GM12872 (cell line): ENCODE measurements at regions not wholly inside any gene's neighbourhood (a gene's known extent, or its start where the extent isn't known, plus 50 kb on each side); places are given as distances from the start of the nearest gene placed in this dataset.

Experiments used
- TF ChIP-seq, protein P1 (sequence below): IDR thresholded peaks from 3 replicates; pipeline ENCODE4 v1.5.1; 2011; ENCODE audit warnings: low read depth, mild to moderate bottlenecking, low read length, moderate library complexity; ENCODE audit not compliant: insufficient read depth

DNA sequence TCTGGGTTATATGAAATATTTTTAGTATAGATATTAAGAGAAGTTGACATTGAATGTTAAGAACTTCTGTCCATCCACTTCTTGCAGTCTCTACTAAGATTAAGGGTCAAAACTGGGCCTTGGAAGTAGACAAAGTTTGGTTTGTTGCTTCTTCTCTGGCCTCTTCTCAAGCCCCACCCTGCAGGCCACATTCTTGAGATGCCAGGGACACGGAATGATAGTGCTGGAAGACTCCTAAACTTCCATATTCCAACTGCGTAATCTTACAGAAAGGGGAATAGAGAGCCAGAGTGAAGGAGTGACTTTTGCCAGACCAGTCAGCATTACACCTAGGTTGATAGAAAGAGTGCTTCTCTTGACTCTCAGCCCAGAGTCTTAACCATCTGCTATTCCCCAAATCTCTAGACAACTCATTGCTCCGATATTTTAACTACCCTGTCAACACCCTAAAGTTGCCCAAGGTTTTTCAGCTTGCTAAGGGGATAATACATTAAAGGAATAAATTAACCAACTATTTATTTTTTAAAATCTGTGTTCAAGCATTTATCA is 136.4 kb upstream of the SYN3 start:
- TF ChIP-seq, protein P1, sequence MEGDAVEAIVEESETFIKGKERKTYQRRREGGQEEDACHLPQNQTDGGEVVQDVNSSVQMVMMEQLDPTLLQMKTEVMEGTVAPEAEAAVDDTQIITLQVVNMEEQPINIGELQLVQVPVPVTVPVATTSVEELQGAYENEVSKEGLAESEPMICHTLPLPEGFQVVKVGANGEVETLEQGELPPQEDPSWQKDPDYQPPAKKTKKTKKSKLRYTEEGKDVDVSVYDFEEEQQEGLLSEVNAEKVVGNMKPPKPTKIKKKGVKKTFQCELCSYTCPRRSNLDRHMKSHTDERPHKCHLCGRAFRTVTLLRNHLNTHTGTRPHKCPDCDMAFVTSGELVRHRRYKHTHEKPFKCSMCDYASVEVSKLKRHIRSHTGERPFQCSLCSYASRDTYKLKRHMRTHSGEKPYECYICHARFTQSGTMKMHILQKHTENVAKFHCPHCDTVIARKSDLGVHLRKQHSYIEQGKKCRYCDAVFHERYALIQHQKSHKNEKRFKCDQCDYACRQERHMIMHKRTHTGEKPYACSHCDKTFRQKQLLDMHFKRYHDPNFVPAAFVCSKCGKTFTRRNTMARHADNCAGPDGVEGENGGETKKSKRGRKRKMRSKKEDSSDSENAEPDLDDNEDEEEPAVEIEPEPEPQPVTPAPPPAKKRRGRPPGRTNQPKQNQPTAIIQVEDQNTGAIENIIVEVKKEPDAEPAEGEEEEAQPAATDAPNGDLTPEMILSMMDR = no peak

DNA sequence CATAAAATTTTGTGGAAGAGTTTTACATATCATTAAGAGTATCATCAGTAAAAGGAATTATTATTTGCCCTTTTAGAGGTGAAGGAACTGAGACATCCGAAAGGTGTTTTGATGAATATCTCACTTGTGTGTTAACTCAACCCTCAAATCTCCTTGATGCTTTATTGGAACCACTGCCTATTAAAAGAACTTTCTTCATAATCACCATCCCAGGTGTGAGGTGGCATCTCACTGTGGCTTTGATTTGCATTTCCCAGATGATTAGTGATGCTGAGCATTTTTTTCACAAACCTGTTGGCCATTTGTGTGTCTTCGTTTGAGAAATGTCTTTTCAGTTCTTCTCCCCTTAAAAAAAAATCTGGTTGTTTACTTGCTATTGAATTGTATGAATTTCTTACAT is 134.0 kb upstream of the SYN3 start:
- TF ChIP-seq, protein P1 = no peak

DNA sequence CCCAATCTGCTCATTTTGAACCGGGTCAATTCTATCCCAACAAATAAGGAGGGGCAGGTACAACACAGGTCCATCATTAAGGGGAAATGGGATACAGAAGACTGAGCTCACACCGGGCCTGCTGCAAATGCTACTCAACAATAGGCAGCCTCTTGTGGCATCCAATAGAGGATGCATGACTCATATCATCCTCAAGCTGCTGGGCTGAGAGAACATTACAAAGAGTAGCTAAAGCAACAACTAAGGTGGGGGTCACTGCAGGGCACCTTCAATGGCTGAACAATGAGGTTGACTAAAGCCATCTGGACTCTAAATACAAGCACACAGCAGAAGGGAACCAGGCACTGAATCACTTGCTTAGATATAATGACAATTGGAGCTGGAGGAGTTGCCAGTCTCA is 130.1 kb upstream of the SYN3 start:
- TF ChIP-seq, protein P1 = no peak

DNA sequence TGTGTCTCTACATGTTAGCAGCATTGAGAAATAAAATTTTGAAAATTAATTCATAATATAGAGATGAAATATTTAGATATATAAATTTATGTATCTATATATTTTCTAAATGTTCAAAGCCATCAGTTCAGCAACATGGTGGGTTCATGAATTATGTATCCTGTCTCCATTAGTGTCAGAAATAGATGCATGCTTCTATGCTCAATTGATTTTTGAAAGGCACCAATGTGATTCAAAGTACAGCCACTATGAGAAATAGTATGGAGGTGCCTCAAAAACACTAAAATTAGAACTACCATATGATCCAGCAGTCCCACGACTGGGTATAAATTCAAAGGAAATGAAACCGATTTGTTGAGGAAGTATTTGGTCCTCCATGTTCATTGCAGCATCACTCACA is 128.6 kb upstream of the SYN3 start:
- TF ChIP-seq, protein P1 = no peak

DNA sequence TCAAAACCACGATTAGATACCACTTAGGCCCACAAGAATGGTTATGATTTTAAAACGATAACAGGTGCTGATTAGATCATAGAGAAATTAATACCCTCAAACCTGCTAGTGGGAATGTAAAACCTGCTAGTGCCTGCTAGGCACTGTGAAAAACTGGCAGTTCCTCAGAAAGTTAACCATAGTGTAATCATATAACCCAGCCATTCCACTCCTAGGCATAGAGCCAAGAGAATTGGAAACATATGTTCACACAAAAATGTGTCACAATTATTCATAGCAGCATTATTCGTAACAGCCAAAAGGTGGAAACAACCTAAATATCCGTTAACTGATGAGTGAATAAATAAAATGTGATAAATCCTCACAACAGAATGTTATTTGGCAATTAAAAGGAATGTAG is 122.2 kb upstream of the SYN3 start:
- TF ChIP-seq, protein P1 = no peak

DNA sequence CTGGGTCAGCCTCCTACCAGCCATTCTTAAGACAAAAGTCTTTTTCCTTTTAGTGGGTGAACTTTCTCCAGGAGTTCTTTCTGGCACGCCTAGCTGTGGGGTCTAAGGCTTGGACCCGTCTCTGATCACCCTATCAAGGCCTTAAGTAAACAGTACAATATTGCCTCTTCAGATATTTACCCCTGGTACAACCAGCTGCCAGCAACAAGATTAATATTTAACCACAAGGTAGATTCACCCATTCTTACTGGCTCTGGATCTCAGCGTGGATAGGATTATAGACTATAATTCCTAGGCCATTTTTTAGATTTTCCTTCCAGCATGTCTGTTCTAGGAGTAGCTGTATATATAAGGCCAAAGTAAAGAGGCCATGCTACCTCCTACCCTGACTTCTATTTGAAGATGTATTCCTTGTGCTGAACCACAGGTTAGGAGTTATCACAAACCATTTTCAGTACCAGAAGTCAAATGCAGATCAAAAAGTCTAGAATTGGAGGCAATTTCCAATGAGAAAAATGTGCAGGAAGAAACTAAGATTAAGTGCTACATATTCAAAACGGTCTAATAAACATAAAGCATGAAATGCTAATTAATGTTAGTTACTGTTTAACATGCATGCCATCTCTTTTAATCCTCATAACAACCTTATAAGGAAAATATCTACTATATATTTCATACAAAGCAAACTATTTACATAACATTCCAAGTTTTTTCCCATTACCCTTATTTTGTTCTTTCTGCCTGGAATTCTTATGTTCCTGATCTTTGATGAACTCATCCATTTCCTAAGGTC is 110.0 kb upstream of the SYN3 start:
- TF ChIP-seq, protein P1 = no peak

DNA sequence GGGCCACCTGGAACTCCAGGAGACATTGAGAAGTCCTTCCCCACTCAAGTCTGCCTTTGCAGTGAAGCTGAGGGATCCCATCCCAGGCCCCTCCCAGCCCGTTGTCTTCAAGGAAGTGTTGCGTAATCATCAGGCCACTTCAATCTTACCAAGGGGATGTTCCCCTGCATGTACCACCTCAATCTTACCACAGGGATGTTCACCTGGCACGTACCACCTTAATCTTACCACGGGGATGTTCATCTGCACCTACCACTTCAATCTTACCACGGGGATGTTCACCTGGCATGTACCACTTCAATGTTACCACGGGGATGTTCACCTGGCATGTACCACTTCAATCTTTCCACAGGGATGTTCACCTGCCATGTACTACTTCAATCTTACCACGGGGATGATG is 108.0 kb upstream of the SYN3 start:
- TF ChIP-seq, protein P1 = no peak
